HUES48 (cell line): ENCODE measurements at regions not wholly inside any gene's neighbourhood (a gene's known extent, or its start where the extent isn't known, plus 50 kb on each side); places are given as distances from the start of the nearest gene placed in this dataset.

Source experiments
- H3K27ac ChIP-seq: one replicate; pipeline ENCODE4 v1.7.0; 2013; ENCODE audit warnings: low read depth, low read length, inconsistent platforms
- H3K27me3 ChIP-seq: 2 replicates; pipeline ENCODE4 v1.6.1; 2013; ENCODE audit warnings: mild to moderate bottlenecking, low read length; ENCODE audit not compliant: control insufficient read depth, insufficient read depth
- H3K36me3 ChIP-seq: 2 replicates; pipeline ENCODE4 v1.6.1; 2013; ENCODE audit warnings: low read length; ENCODE audit not compliant: control insufficient read depth, insufficient read depth
- H3K4me1 ChIP-seq: 2 replicates; pipeline ENCODE4 v1.6.1; 2013; ENCODE audit warnings: mild to moderate bottlenecking, low read length; ENCODE audit not compliant: control insufficient read depth, insufficient read depth
- H3K4me3 ChIP-seq: 2 replicates; pipeline ENCODE4 v1.5.1; 2013; ENCODE audit warnings: mild to moderate bottlenecking, low read depth, low read length
- H3K9ac ChIP-seq: 2 replicates; pipeline ENCODE4 v1.6.1; 2013; ENCODE audit warnings: mild to moderate bottlenecking, low read depth, low read length, moderate library complexity
- H3K9me3 ChIP-seq: 2 replicates; pipeline ENCODE4 v1.6.1; 2013; ENCODE audit warnings: low read length; ENCODE audit not compliant: control insufficient read depth, insufficient read depth

GRCh38 chr9:27703216-27703980 is 130.1 kb upstream of the C9orf72 start:
- no peaks in the 10 kb centered on the region for H3K9me3 ChIP-seq
- H3K36me3 ChIP-seq, result no peaks in the 10 kb centered on the region
- H3K27ac ChIP-seq, result no peak overlapping the region
- no peak overlapping the region for H3K4me3 ChIP-seq
- H3K9ac ChIP-seq, result no peak overlapping the region
- H3K4me1 ChIP-seq, result 0 out of 2 replicates have a peak, but pooled peaks cover 3% of the 10 kb centered on the region
- no peaks in the 10 kb centered on the region for H3K27me3 ChIP-seq

- Histone ChIP-seq H3K4me3 (no peak overlapping the region), H3K27me3 (no peaks in the 10 kb centered on the region), H3K27ac (no peak overlapping the region), H3K36me3 (no peaks in the 10 kb centered on the region), H3K9ac (no peak overlapping the region), H3K9me3 (0 out of 2 replicates have a peak, but pooled peaks cover 3% of the 10 kb centered on the region), H3K4me1 (no peaks in the 10 kb centered on the region)
Observed at GRCh38 chr9:27711241-27711640, 138.0 kb upstream of the C9orf72 start.

DNA sequence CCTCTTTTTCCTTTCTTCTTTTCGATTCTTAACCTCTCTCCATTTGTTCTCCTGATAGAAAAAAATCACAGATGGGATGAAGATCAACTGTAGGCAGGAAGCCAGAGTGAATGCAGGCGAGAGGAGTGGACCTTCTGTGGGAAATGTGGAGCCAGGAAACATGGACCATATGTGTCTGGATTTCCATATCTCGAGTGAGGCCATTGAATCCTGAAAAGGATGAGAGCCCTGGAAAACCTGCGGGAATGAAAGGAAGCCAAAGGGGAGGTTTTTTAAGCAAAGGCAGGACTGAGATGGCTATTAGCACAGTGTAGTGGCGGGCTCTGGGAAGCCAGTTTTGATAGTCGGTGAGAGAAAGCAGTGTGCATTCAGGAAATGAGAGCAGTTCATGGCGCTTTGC is 139.5 kb upstream of the C9orf72 start:
- H3K9me3 ChIP-seq, result 0 out of 2 replicates have a peak, but pooled peaks cover 3% of the 10 kb centered on the region
- H3K27me3 ChIP-seq, result no peaks in the 10 kb centered on the region
- H3K36me3 ChIP-seq, result no peaks in the 10 kb centered on the region
- no peak overlapping the region for H3K9ac ChIP-seq
- no peak overlapping the region for H3K4me3 ChIP-seq
- no peak overlapping the region for H3K27ac ChIP-seq
- H3K4me1 ChIP-seq, result no peaks in the 10 kb centered on the region

GRCh38 chr9:27714388-27714787 is 141.1 kb upstream of the C9orf72 start:
- H3K4me1 ChIP-seq, result no peaks in the 10 kb centered on the region
- H3K27ac ChIP-seq, result no peak overlapping the region
- no peaks in the 10 kb centered on the region for H3K36me3 ChIP-seq
- H3K4me3 ChIP-seq, result no peak overlapping the region
- no peaks in the 10 kb centered on the region for H3K27me3 ChIP-seq
- H3K9ac ChIP-seq, result no peak overlapping the region
- H3K9me3 ChIP-seq, result 0 out of 2 replicates have a peak, but pooled peaks cover under 1% of the 10 kb centered on the region

DNA sequence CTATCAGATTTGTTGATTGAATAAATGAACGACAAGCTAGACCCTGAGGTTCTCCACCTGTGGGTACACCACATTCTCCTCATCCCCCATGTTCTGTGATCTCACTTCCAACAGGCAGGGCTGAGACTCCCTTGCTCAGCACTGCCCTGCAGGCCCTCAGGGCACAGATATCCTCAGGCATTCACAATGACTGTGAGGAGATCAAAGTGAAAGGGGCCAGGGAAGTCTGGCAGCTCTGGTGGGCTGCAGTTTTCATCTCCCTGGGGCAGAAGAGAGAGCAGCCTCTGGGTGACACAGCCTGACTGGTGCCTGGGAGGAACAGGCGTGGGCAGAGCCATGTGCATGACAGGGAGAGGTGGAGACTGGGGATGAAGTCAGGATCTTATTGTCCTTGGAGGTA is 142.4 kb upstream of the C9orf72 start:
- H3K27ac ChIP-seq, result no peak overlapping the region
- no peak overlapping the region for H3K9ac ChIP-seq
- no peaks in the 10 kb centered on the region for H3K4me1 ChIP-seq
- no peaks in the 10 kb centered on the region for H3K27me3 ChIP-seq
- H3K36me3 ChIP-seq, result no peaks in the 10 kb centered on the region
- H3K9me3 ChIP-seq, result no peaks in the 10 kb centered on the region
- H3K4me3 ChIP-seq, result no peak overlapping the region

DNA sequence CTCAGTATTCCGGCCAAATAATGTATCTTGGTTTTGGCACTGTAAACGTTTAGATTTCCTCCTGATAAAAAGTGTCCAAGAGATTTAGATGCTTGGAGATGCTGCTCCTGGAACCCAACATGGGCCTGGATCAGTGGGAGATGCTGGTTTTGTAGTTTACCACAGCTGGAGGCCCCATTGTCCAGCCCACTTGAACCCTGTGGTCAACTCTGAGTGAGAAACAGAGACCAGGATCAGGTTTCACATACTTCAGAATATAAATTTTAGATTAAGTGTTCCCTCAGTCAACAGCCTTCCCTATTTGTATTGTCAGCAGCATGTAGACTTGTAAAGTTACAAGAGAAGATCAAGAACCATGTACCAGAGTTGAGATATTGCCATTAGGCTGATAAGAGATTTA is 144.7 kb upstream of the C9orf72 start:
- no peaks in the 10 kb centered on the region for H3K4me1 ChIP-seq
- H3K9me3 ChIP-seq, result no peaks in the 10 kb centered on the region
- H3K36me3 ChIP-seq, result no peaks in the 10 kb centered on the region
- H3K27ac ChIP-seq, result no peak overlapping the region
- H3K27me3 ChIP-seq, result no peaks in the 10 kb centered on the region
- no peak overlapping the region for H3K4me3 ChIP-seq
- H3K9ac ChIP-seq, result no peak overlapping the region

DNA sequence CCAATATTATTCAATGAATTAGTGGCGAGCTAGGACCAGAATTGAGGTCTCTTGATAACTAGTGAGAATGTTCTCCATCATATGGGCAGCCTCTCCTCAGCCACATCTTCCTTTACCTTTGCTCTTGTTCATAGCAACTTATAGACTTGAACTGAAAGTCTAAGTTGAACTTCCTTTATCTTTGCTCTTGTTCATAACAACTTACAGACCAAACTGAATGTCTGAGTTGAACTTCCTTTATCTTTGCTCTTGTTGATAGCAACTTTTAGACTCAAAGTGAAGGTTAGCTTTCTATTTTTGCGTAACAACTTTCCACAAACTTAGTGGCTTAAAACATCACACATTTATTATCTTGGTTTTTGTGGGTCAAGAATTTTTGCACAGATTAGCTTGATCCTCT is 146.4 kb upstream of the C9orf72 start:
- Histone ChIP-seq H3K27ac (no peak overlapping the region), H3K9me3 (no peaks in the 10 kb centered on the region), H3K4me1 (no peaks in the 10 kb centered on the region), H3K27me3 (no peaks in the 10 kb centered on the region), H3K36me3 (no peaks in the 10 kb centered on the region), H3K4me3 (no peak overlapping the region), H3K9ac (no peak overlapping the region)

- Histone ChIP-seq H3K36me3 (no peaks in the 10 kb centered on the region), H3K27ac (no peak overlapping the region), H3K4me1 (peaks cover 11% of the 10 kb centered on the region), H3K9ac (no peak overlapping the region), H3K9me3 (no peaks in the 10 kb centered on the region), H3K4me3 (no peak overlapping the region), H3K27me3 (no peaks in the 10 kb centered on the region)
Observed at GRCh38 chr9:27722866-27723265, 149.6 kb upstream of the C9orf72 start.

DNA sequence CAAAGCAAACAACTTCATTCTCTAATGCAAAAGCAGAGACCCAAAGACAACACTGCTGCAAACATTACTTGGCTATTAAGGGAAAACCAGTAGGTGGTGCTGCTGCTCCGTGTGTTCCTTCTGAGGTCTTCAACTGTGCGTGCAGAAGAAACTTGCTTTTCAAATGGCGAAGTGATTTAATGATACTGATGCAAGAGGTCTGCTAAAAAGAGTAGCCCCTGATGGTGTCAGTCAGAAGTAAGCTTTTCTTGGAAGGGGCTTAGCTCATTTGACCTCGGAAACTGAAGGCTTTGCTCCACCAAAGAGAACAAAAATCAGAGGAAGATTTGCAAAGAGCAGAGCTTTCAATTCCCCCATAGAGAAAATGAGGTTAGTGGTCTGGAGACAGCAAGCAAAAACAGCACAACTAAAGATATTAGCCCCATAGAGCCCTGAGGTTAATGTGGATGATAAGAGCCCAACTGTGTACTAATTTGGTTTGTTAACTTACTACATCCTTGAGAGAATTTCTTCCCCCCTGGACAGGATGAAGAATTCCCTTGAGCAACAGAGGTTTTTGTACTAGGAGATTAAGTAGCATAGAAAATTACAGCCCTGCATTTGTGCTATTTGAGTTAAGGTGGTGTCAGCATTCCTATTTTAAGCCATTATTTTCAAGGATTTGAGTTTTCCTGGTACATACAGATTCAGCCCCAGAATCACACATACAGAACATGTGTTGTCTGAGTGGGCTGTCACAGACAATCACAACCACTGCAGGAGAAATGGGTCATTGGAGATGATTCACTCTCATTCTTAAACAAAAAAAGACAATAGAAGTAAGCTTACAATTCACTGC is 153.2 kb upstream of the C9orf72 start:
- no peak overlapping the region for H3K4me3 ChIP-seq
- H3K27ac ChIP-seq, result no peak overlapping the region
- no peaks in the 10 kb centered on the region for H3K36me3 ChIP-seq
- no peaks in the 10 kb centered on the region for H3K27me3 ChIP-seq
- peaks cover 20% of the 10 kb centered on the region for H3K4me1 ChIP-seq
- H3K9me3 ChIP-seq, result no peaks in the 10 kb centered on the region
- H3K9ac ChIP-seq, result no peak overlapping the region

DNA sequence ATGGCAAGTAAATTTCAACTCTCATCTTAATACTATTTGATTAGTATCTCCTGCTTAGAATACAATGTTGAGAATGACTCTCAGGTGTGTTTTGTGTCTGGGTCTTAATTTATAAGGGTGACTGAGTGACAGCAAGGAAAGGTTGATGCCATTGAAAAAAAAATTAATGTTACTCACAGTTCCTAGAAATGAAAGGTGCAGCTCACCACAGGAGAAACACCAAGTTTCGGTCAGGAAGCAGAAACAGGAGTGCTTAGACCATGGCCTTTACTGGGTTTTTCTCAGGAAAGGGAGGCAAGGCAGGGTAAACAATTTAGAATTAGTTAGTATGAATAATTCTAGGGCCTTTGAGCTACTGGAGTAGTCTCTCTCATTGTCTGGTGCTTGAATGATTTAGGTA is 159.2 kb upstream of the C9orf72 start:
- Histone ChIP-seq H3K9ac (no peak overlapping the region), H3K4me1 (peaks cover 9% of the 10 kb centered on the region), H3K4me3 (no peak overlapping the region)

GRCh38 chr9:27743490-27743889 is 170.2 kb upstream of the C9orf72 start:
- peaks cover 5% of the 10 kb centered on the region; the same call in 1 of the 2 replicates for H3K9me3 ChIP-seq
- no peak overlapping the region for H3K4me3 ChIP-seq
- no peak overlapping the region for H3K9ac ChIP-seq
- peaks cover 18% of the 10 kb centered on the region for H3K4me1 ChIP-seq
- H3K27me3 ChIP-seq, result no peaks in the 10 kb centered on the region
- no peak overlapping the region for H3K27ac ChIP-seq
- H3K36me3 ChIP-seq, result no peaks in the 10 kb centered on the region

More for the DNA sequence above, 159.2 kb upstream of the C9orf72 start:
- H3K27me3 ChIP-seq, result no peaks in the 10 kb centered on the region
- no peak overlapping the region for H3K27ac ChIP-seq
- H3K36me3 ChIP-seq, result no peaks in the 10 kb centered on the region
- peaks cover 5% of the 10 kb centered on the region for H3K9me3 ChIP-seq
